Peyer's patch (tissue), 4 donors: ENCODE measurements at regions not wholly inside any gene's neighbourhood (a gene's known extent, or its start where the extent isn't known, plus 50 kb on each side); places are given as distances from the start of the nearest gene placed in this dataset.

ENCODE experiments used
- POLR2A ChIP-seq, 2 donors: fragments of 450-650 bp; IDR thresholded peaks; one replicate each; pipeline ENCODE4 v1.5.1; 2017; ENCODE audit warnings: antibody characterized with exemption in 2 of 2, mild to moderate bottlenecking in 2 of 2, moderate library complexity in 2 of 2
- TF ChIP-seq, protein P1 (sequence below), 6 experiments: fragments of 450-650 bp in 4 of 6; fragments of 200-600 bp in 2 of 6; sonication (generic) in 1 of 6; IDR thresholded peaks; one replicate each; pipeline ENCODE4 v1.5.1; 2017 to 2019; ENCODE audit warnings: antibody characterized with exemption in 6 of 6, mild to moderate bottlenecking in 3 of 6, moderate library complexity in 1 of 6

GRCh38 chr5:174559566-174560090 lies 164.8 kb upstream of the MSX2 start:
- TF ChIP-seq, protein P1, sequence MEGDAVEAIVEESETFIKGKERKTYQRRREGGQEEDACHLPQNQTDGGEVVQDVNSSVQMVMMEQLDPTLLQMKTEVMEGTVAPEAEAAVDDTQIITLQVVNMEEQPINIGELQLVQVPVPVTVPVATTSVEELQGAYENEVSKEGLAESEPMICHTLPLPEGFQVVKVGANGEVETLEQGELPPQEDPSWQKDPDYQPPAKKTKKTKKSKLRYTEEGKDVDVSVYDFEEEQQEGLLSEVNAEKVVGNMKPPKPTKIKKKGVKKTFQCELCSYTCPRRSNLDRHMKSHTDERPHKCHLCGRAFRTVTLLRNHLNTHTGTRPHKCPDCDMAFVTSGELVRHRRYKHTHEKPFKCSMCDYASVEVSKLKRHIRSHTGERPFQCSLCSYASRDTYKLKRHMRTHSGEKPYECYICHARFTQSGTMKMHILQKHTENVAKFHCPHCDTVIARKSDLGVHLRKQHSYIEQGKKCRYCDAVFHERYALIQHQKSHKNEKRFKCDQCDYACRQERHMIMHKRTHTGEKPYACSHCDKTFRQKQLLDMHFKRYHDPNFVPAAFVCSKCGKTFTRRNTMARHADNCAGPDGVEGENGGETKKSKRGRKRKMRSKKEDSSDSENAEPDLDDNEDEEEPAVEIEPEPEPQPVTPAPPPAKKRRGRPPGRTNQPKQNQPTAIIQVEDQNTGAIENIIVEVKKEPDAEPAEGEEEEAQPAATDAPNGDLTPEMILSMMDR (IDR thresholded peaks at IDR 0.05): no peak
- TF ChIP-seq POLR2A (IDR thresholded peaks at IDR 0.05): no peak
